ENCODE measurements at regions not wholly inside any gene's neighbourhood (a gene's known extent, or its start where the extent isn't known, plus 50 kb on each side); places are given as distances from the start of the nearest gene placed in this dataset.

GRCh38 chr12:83224012-83224411, 537.3 kb downstream of the TMTC2 start:
- TF ChIP-seq CTCF (IDR thresholded peaks at IDR 0.05; ENCODE audit: low read length) (no peak), EZH2 (IDR thresholded peaks at IDR 0.05; ENCODE audit: borderline replicate concordance, low read length) (no peak)
